K562 (cell line): ENCODE measurements at regions not wholly inside any gene's neighbourhood (a gene's known extent, or its start where the extent isn't known, plus 50 kb on each side); places are given as distances from the start of the nearest gene placed in this dataset.

Experiments
- ELF1 ChIP-seq: fragments of 200-800 bp; sonication (Bioruptor generic); IDR thresholded peaks from 2 replicates; pipeline ENCODE4 v1.6.1; 2016; ENCODE audit warnings: missing genetic modification characterization, missing compliant biosample characterization
- EZH2 ChIP-seq: IDR thresholded peaks from 2 replicates; pipeline ENCODE4 v1.6.1; 2012; ENCODE audit warnings: low read depth, mild to moderate bottlenecking, inconsistent platforms, low read length, borderline replicate concordance
- PHF21A ChIP-seq: fragments of 450-650 bp; IDR thresholded peaks from 2 replicates; pipeline ENCODE4 v1.6.1; 2017; ENCODE audit warnings: low read depth, borderline replicate concordance
- PML ChIP-seq: IDR thresholded peaks from 2 replicates; pipeline ENCODE4 v1.6.1; 2012; ENCODE audit warnings: low read length, inconsistent platforms
- POLR2AphosphoS2 ChIP-seq: IDR thresholded peaks from 2 replicates; pipeline ENCODE4 v1.6.1; 2012; ENCODE audit warnings: low read length, improper control_type of control experiment
- TAF1 ChIP-seq: IDR thresholded peaks from 2 replicates; pipeline ENCODE4 v1.6.1; 2011; ENCODE audit warnings: mild to moderate bottlenecking, low read length, moderate library complexity; ENCODE audit not compliant: insufficient read depth, control insufficient read depth, severe bottlenecking; ENCODE audit errors: extremely low read depth
- TARDBP ChIP-seq: fragments of 450-650 bp; IDR thresholded peaks from 2 replicates; pipeline ENCODE4 v1.6.1; 2016
- TF ChIP-seq, protein P1 (sequence below): fragments of 200-600 bp; sonication (generic); IDR thresholded peaks from one replicate; pipeline ENCODE4 v1.6.1; 2012; ENCODE audit warnings: mild to moderate bottlenecking, low read depth, low read length, inconsistent platforms

DNA sequence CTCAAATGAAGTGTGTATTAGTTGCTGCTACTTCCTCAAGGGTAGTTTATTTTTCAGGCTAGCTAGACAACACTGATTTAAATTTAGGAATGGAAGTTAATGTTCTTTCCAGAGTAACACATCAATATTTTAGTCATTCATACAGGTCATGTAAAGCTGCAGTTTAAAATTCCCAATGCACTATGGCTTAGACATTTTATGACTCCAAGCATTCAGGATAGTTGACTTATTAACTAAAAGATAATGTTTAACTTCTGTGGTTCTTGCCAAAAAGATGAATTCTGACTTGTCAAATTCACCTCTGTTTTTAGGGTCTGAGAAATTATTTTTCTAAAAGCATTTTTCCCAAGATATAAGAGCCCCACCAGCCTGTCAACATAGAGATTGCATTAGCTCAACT lies 131.9 kb downstream of the TFPI2 start:
- TF ChIP-seq TARDBP (no peak), PHF21A (no peak), EZH2 (no peak), ELF1 (tag) (no peak), TAF1 (no peak), POLR2AphosphoS2 (no peak), PML (no peak)
- TF ChIP-seq, protein P1, sequence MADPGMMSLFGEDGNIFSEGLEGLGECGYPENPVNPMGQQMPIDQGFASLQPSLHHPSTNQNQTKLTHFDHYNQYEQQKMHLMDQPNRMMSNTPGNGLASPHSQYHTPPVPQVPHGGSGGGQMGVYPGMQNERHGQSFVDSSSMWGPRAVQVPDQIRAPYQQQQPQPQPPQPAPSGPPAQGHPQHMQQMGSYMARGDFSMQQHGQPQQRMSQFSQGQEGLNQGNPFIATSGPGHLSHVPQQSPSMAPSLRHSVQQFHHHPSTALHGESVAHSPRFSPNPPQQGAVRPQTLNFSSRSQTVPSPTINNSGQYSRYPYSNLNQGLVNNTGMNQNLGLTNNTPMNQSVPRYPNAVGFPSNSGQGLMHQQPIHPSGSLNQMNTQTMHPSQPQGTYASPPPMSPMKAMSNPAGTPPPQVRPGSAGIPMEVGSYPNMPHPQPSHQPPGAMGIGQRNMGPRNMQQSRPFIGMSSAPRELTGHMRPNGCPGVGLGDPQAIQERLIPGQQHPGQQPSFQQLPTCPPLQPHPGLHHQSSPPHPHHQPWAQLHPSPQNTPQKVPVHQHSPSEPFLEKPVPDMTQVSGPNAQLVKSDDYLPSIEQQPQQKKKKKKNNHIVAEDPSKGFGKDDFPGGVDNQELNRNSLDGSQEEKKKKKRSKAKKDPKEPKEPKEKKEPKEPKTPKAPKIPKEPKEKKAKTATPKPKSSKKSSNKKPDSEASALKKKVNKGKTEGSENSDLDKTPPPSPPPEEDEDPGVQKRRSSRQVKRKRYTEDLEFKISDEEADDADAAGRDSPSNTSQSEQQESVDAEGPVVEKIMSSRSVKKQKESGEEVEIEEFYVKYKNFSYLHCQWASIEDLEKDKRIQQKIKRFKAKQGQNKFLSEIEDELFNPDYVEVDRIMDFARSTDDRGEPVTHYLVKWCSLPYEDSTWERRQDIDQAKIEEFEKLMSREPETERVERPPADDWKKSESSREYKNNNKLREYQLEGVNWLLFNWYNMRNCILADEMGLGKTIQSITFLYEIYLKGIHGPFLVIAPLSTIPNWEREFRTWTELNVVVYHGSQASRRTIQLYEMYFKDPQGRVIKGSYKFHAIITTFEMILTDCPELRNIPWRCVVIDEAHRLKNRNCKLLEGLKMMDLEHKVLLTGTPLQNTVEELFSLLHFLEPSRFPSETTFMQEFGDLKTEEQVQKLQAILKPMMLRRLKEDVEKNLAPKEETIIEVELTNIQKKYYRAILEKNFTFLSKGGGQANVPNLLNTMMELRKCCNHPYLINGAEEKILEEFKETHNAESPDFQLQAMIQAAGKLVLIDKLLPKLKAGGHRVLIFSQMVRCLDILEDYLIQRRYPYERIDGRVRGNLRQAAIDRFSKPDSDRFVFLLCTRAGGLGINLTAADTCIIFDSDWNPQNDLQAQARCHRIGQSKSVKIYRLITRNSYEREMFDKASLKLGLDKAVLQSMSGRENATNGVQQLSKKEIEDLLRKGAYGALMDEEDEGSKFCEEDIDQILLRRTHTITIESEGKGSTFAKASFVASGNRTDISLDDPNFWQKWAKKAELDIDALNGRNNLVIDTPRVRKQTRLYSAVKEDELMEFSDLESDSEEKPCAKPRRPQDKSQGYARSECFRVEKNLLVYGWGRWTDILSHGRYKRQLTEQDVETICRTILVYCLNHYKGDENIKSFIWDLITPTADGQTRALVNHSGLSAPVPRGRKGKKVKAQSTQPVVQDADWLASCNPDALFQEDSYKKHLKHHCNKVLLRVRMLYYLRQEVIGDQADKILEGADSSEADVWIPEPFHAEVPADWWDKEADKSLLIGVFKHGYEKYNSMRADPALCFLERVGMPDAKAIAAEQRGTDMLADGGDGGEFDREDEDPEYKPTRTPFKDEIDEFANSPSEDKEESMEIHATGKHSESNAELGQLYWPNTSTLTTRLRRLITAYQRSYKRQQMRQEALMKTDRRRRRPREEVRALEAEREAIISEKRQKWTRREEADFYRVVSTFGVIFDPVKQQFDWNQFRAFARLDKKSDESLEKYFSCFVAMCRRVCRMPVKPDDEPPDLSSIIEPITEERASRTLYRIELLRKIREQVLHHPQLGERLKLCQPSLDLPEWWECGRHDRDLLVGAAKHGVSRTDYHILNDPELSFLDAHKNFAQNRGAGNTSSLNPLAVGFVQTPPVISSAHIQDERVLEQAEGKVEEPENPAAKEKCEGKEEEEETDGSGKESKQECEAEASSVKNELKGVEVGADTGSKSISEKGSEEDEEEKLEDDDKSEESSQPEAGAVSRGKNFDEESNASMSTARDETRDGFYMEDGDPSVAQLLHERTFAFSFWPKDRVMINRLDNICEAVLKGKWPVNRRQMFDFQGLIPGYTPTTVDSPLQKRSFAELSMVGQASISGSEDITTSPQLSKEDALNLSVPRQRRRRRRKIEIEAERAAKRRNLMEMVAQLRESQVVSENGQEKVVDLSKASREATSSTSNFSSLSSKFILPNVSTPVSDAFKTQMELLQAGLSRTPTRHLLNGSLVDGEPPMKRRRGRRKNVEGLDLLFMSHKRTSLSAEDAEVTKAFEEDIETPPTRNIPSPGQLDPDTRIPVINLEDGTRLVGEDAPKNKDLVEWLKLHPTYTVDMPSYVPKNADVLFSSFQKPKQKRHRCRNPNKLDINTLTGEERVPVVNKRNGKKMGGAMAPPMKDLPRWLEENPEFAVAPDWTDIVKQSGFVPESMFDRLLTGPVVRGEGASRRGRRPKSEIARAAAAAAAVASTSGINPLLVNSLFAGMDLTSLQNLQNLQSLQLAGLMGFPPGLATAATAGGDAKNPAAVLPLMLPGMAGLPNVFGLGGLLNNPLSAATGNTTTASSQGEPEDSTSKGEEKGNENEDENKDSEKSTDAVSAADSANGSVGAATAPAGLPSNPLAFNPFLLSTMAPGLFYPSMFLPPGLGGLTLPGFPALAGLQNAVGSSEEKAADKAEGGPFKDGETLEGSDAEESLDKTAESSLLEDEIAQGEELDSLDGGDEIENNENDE = no peak
